ENCODE measurements at regions not wholly inside any gene's neighbourhood (a gene's known extent, or its start where the extent isn't known, plus 50 kb on each side); places are given as distances from the start of the nearest gene placed in this dataset.

DNA sequence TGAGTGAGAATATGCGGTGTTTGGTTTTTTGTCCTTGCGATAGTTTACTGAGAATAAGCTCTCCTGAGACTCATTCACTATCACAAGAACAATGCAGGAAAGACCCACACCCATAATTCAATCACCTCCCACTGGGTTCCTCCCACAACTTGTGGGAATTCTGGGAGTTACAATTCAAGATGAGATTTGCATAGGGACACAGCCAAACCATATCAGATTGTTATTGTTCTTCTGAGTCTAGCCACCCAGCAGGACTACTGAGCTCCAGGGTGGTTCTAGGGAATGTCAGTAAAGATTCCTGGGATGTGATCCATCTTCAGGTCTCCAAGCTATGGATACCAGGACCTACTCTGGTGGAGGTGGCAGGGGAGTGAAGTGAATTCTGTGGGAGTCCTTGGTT is 2075.1 kb upstream of the CDH9 start:
- dilution Hi-C loops (cut with MboI; ENCODE audit: extremely low pct_ligation_motif_present, low sequenced_read_pairs): no loop called here
- Histone ChIP-seq H3K9ac (replicated peaks; ENCODE audit: extremely low read depth, insufficient read depth, low read length) (no peak overlapping the region), H3K36me3 (ENCODE audit: control insufficient read depth in 2 of 2, extremely low read depth in 1 of 2, insufficient read depth in 2 of 2, low read length in 2 of 2) (no peaks in the 10 kb centered on the region), H2AFZ (ENCODE audit: low read depth, low read length) (no peak overlapping the region), H4K20me1 (replicated peaks; ENCODE audit: control insufficient read depth, extremely low read depth, insufficient read depth, low read length) (no peaks in the 10 kb centered on the region), H3K27me3 (ENCODE audit: control insufficient read depth in 2 of 2, insufficient read depth in 2 of 2, low read length in 2 of 2) (no peaks in the 10 kb centered on the region), H3K9me3 (replicated peaks; ENCODE audit: control insufficient read depth, insufficient read depth, low read length) (no peaks in the 10 kb centered on the region), H3K4me1 (ENCODE audit: control insufficient read depth, extremely low read depth, insufficient read depth, low read length) (no peaks in the 10 kb centered on the region), H3K9me1 (replicated peaks; ENCODE audit: control insufficient read depth, extremely low read depth, insufficient read depth, low read length) (no peaks in the 10 kb centered on the region), H3K4me2 (ENCODE audit: insufficient read depth, low read length) (no peak overlapping the region), H3K4me3 (replicated peaks in 1 of 3; ENCODE audit: insufficient read depth in 1 of 3, low read depth in 1 of 3, low read length in 3 of 3) (no peak overlapping the region), H3K27ac (ENCODE audit: insufficient read depth, low read depth, low read length) (no peak overlapping the region), H3K79me2 (ENCODE audit: control insufficient read depth, insufficient read depth, low read length) (no peaks in the 10 kb centered on the region)
- no peak for DNase-seq (ENCODE audit: low read depth, low spot score)
- no peak for TF ChIP-seq JUN (IDR thresholded peaks at IDR 0.05; ENCODE audit: borderline replicate concordance, insufficient read depth, insufficient read length, low read depth)
- TF ChIP-seq POLR2A (IDR thresholded peaks at IDR 0.05; ENCODE audit: low read depth, low read length): no peak
- TF ChIP-seq, protein P1, sequence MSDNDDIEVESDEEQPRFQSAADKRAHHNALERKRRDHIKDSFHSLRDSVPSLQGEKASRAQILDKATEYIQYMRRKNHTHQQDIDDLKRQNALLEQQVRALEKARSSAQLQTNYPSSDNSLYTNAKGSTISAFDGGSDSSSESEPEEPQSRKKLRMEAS (IDR thresholded peaks at IDR 0.05; ENCODE audit: insufficient read depth, insufficient read length): no peak
- TF ChIP-seq POLR2AphosphoS5 (IDR thresholded peaks at IDR 0.05; ENCODE audit: insufficient read depth, low read depth, low read length): no peak
- no peak for TF ChIP-seq EZH2 (IDR thresholded peaks at IDR 0.05; ENCODE audit: borderline replicate concordance, low read depth, low read length, severe bottlenecking)
- TF ChIP-seq, protein P2, sequence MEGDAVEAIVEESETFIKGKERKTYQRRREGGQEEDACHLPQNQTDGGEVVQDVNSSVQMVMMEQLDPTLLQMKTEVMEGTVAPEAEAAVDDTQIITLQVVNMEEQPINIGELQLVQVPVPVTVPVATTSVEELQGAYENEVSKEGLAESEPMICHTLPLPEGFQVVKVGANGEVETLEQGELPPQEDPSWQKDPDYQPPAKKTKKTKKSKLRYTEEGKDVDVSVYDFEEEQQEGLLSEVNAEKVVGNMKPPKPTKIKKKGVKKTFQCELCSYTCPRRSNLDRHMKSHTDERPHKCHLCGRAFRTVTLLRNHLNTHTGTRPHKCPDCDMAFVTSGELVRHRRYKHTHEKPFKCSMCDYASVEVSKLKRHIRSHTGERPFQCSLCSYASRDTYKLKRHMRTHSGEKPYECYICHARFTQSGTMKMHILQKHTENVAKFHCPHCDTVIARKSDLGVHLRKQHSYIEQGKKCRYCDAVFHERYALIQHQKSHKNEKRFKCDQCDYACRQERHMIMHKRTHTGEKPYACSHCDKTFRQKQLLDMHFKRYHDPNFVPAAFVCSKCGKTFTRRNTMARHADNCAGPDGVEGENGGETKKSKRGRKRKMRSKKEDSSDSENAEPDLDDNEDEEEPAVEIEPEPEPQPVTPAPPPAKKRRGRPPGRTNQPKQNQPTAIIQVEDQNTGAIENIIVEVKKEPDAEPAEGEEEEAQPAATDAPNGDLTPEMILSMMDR (IDR thresholded peaks at IDR 0.05; ENCODE audit: extremely low read depth in 1 of 2, insufficient read depth in 1 of 2, low read depth in 1 of 2, low read length in 2 of 2): no peak
- TF ChIP-seq FOS (IDR thresholded peaks at IDR 0.05; ENCODE audit: borderline replicate concordance, insufficient read depth, low read length): no peak
- TF ChIP-seq MYC (IDR thresholded peaks at IDR 0.05; ENCODE audit: low read depth, low read length): no peak
- no peak for TF ChIP-seq GATA2 (IDR thresholded peaks at IDR 0.05; ENCODE audit: insufficient read depth, insufficient read length, low read depth, low read length)
- CTCF ChIA-PET: no interaction called here
- no TSS peak for BruUV-seq (replicated peaks)
- FAIRE-seq: no peak
- POLR2A ChIA-PET: no interaction called here
- intact Hi-C loops (cut with micrococcal nuclease): no loop called here

All from endothelial cell of umbilical vein (primary cell).